H1 (cell line): ENCODE measurements at regions not wholly inside any gene's neighbourhood (a gene's known extent, or its start where the extent isn't known, plus 50 kb on each side); places are given as distances from the start of the nearest gene placed in this dataset.

Source experiments
- CTCF ChIA-PET: fragments of 300-600 bp; sonication (Branson Sonifier 250); formaldehyde crosslinking; loops from one replicate; lab custom pipeline; 2021; ENCODE audit not compliant: partially characterized antibody; lab: Charles Lee
- POLR2A ChIA-PET: fragments of 300-600 bp; sonication (Branson Sonifier 250); formaldehyde crosslinking; loops from one replicate; lab custom pipeline; 2021; ENCODE audit warnings: inconsistent platforms; ENCODE audit not compliant: partially characterized antibody; lab: Charles Lee
- DNase-seq, 2 experiments: peaks; one replicate each; pipeline versions ENCODE4 v3.0.0 to v3.0.0-alpha.2; 2010 to 2022; ENCODE audit warnings: low spot score in 2 of 2, low read depth in 1 of 2, mixed read lengths in 1 of 2
- FAIRE-seq: peaks from 2 replicates; lab custom pipeline; 2011; peaks lifted over from hg19 to GRCh38; lab: Jason Lieb, UNC
- H2AFZ ChIP-seq: 2 replicates; pipeline ENCODE4 v1.8.1; 2012; ENCODE audit warnings: low read length, inconsistent platforms
- H2AK5ac ChIP-seq: 2 replicates; pipeline ENCODE4 v1.6.1; 2013; ENCODE audit warnings: low read depth, low read length
- H2BK120ac ChIP-seq: replicated peaks from 2 replicates; pipeline ENCODE3; 2013; ENCODE audit warnings: low read depth, low read length, inconsistent platforms
- H2BK12ac ChIP-seq: 2 replicates; pipeline ENCODE4 v1.6.1; 2013; ENCODE audit warnings: low read depth, low read length
- H2BK15ac ChIP-seq: 2 replicates; pipeline ENCODE4 v1.6.1; 2013; ENCODE audit warnings: low read length
- H2BK20ac ChIP-seq: 2 replicates; pipeline ENCODE4 v1.6.1; 2013; ENCODE audit warnings: low read length
- H2BK5ac ChIP-seq: 2 replicates; pipeline ENCODE4 v1.6.1; 2013; ENCODE audit warnings: low read depth, low read length
- H3K14ac ChIP-seq: 2 replicates; pipeline ENCODE4 v1.6.1; 2013; ENCODE audit warnings: inconsistent platforms; ENCODE audit not compliant: insufficient read length
- H3K18ac ChIP-seq: 2 replicates; pipeline ENCODE4 v1.6.1; 2013; ENCODE audit warnings: low read length; ENCODE audit errors: extremely low read depth
- H3K23ac ChIP-seq: 2 replicates; pipeline ENCODE4 v1.6.1; 2013; ENCODE audit warnings: inconsistent platforms; ENCODE audit not compliant: insufficient read length
- H3K23me2 ChIP-seq: 2 replicates; pipeline ENCODE4 v1.6.1; 2013; ENCODE audit warnings: low read depth, low read length
- H3K27ac ChIP-seq: 2 replicates; pipeline ENCODE4 v1.6.1; 2011; ENCODE audit warnings: low read depth, low read length, inconsistent platforms
- H3K27me3 ChIP-seq, 4 experiments: replicated peaks in 1 of 4; 1 replicate in 1 of 4; 2 replicates in 3 of 4; pipeline versions ENCODE4 v1.6.1 to v1.8.1; 2011 to 2013; ENCODE audit warnings: low read length in 3 of 4, mild to moderate bottlenecking in 3 of 4, inconsistent platforms in 2 of 4, mixed read lengths in 2 of 4, moderate library complexity in 1 of 4; ENCODE audit not compliant: control insufficient read depth in 3 of 4, insufficient read depth in 3 of 4; ENCODE audit errors: extremely low read depth in 1 of 4
- H3K36me3 ChIP-seq, 4 experiments: 2 replicates each; pipeline versions ENCODE4 v1.6.1 to v1.8.1; 2011 to 2013; ENCODE audit warnings: mild to moderate bottlenecking in 4 of 4, low read length in 3 of 4, moderate library complexity in 2 of 4, control low read depth in 1 of 4, inconsistent platforms in 1 of 4; ENCODE audit not compliant: insufficient read depth in 4 of 4, control insufficient read depth in 2 of 4
- H3K4ac ChIP-seq: replicated peaks from 2 replicates; pipeline ENCODE3; 2013; ENCODE audit warnings: low read length, low read depth, mixed read lengths, inconsistent platforms; ENCODE audit not compliant: insufficient read length
- H3K4me1 ChIP-seq, 4 experiments: replicated peaks in 1 of 4; 1 replicate in 1 of 4; 2 replicates in 3 of 4; pipeline versions ENCODE4 v1.6.1 to v1.8.1; 2011 to 2013; ENCODE audit warnings: low read length in 3 of 4, inconsistent platforms in 2 of 4, mixed read lengths in 1 of 4; ENCODE audit not compliant: insufficient read depth in 4 of 4, control insufficient read depth in 3 of 4
- H3K4me2 ChIP-seq, 2 experiments: 2 replicates each; pipeline versions ENCODE4 v1.6.1 to v1.8.1; 2011 to 2013; ENCODE audit warnings: low read depth in 2 of 2, low read length in 2 of 2, control low read depth in 1 of 2, inconsistent platforms in 1 of 2, mild to moderate bottlenecking in 1 of 2; ENCODE audit not compliant: insufficient read depth in 1 of 2
- H3K4me3 ChIP-seq, 4 experiments: fragments of 200-600, 300-600 bp in 1 of 4; sonication (generic), shearing (Covaris generic), sonication (Bioruptor Twin) in 1 of 4; 2 replicates each; pipeline versions ENCODE4 v1.5.1 to v1.8.1; 2011 to 2016; ENCODE audit warnings: low read length in 4 of 4, low read depth in 3 of 4, control low read depth in 2 of 4, inconsistent platforms in 2 of 4, mild to moderate bottlenecking in 2 of 4, mixed read lengths in 1 of 4, moderate library complexity in 1 of 4; ENCODE audit not compliant: insufficient read depth in 2 of 4; ENCODE audit errors: extremely low read depth in 1 of 4
- H3K56ac ChIP-seq: replicated peaks from 2 replicates; pipeline ENCODE3; 2013; ENCODE audit warnings: low read depth, mild to moderate bottlenecking, mixed read lengths, low read length, inconsistent platforms; ENCODE audit not compliant: insufficient read length
- H3K79me1 ChIP-seq: 2 replicates; pipeline ENCODE4 v1.6.1; 2013; ENCODE audit warnings: low read depth, low read length, control low read depth
- H3K79me2 ChIP-seq, 2 experiments: 2 replicates each; pipeline versions ENCODE4 v1.6.1 to v1.8.1; 2012 to 2013; ENCODE audit warnings: low read length in 2 of 2, mild to moderate bottlenecking in 2 of 2, inconsistent platforms in 1 of 2; ENCODE audit not compliant: insufficient read depth in 2 of 2, control insufficient read depth in 1 of 2
- H3K9ac ChIP-seq, 4 experiments: replicated peaks in 1 of 4; 1 replicate in 1 of 4; 2 replicates in 3 of 4; pipeline versions ENCODE4 v1.6.1 to v1.8.1; 2011 to 2013; ENCODE audit warnings: low read depth in 3 of 4, low read length in 3 of 4, control low read depth in 2 of 4, mild to moderate bottlenecking in 2 of 4, moderate library complexity in 2 of 4, inconsistent platforms in 1 of 4; ENCODE audit errors: extremely low read depth in 1 of 4
- H3K9me3 ChIP-seq, 2 experiments: 2 replicates each; pipeline versions ENCODE4 v1.6.1 to v1.8.1; 2012 to 2013; ENCODE audit warnings: mild to moderate bottlenecking in 2 of 2, moderate library complexity in 2 of 2, control low read depth in 1 of 2, inconsistent platforms in 1 of 2, low read depth in 1 of 2, low read length in 1 of 2, mixed read lengths in 1 of 2; ENCODE audit not compliant: insufficient read depth in 2 of 2
- H4K20me1 ChIP-seq, 2 experiments: replicated peaks in 1 of 2; 2 replicates each; pipeline versions ENCODE3 to v1.8.1; 2011 to 2013; ENCODE audit warnings: inconsistent platforms in 2 of 2, low read length in 2 of 2, mild to moderate bottlenecking in 1 of 2; ENCODE audit not compliant: insufficient read depth in 2 of 2, control insufficient read depth in 1 of 2
- H4K5ac ChIP-seq: 2 replicates; pipeline ENCODE4 v1.6.1; 2013; ENCODE audit warnings: low read length, low read depth, mixed read lengths, inconsistent platforms; ENCODE audit not compliant: insufficient read length
- H4K8ac ChIP-seq: 2 replicates; pipeline ENCODE4 v1.8.0; 2013; ENCODE audit warnings: mild to moderate bottlenecking, moderate library complexity, low read length, inconsistent platforms; ENCODE audit not compliant: insufficient read depth; ENCODE audit errors: extremely low read depth
- H4K91ac ChIP-seq: replicated peaks from 2 replicates; pipeline ENCODE3; 2013; ENCODE audit warnings: low read length, mixed read lengths, inconsistent platforms; ENCODE audit not compliant: insufficient read length
- ASH2L ChIP-seq: fragments of 200-600, 300-600 bp; sonication (generic); IDR thresholded peaks from one replicate; pipeline ENCODE4 v1.7.1; 2017; ENCODE audit warnings: low read length
- CHD2 ChIP-seq: IDR thresholded peaks from 2 replicates; pipeline ENCODE4 v1.6.1; 2012; ENCODE audit warnings: low read length, improper control_type of control experiment
- RFX5 ChIP-seq: IDR thresholded peaks from 2 replicates; pipeline ENCODE4 v1.6.1; 2011; ENCODE audit warnings: low read depth, low read length, improper control_type of control experiment, borderline replicate concordance
- TAF1 ChIP-seq: IDR thresholded peaks from 2 replicates; pipeline ENCODE4 v1.6.1; 2011; ENCODE audit warnings: mild to moderate bottlenecking, low read depth, low read length
- WGBS, 2 experiments: shearing (Covaris generic) in 1 of 2; methylation state at CpG; one replicate each; pipeline versions ENCODE4 v1.1.6 to v1.1.7; 2013 to 2015; ENCODE audit warnings: low lambda C conversion rate in 2 of 2, mixed read lengths in 2 of 2, inconsistent platforms in 1 of 2, low coverage in 1 of 2, missing lambda C conversion rate in 1 of 2; ENCODE audit not compliant: insufficient replicate concordance in 2 of 2, insufficient coverage in 1 of 2, insufficient read length in 1 of 2; ENCODE audit errors: extremely low coverage in 1 of 2, missing lambda C conversion rate in 1 of 2; 5-methylcytosine and 5-hydroxymethylcytosine counted together

- Histone ChIP-seq H3K9ac (no peak overlapping the region), H4K20me1 (peaks cover 0 to 2% of the 10 kb centered on the region in 2 experiments), H3K4me1 (peaks cover 0 to 13% (median 10%) of the 10 kb centered on the region in 4 experiments; a peak in 6 of 7 replicates), H4K8ac (peak overlapping the region; percentile 35; the same call in 1 of the 2 replicates), H3K4ac (no peak overlapping the region), H3K23me2 (peaks cover 9% of the 10 kb centered on the region; the same call in 1 of the 2 replicates), H2BK120ac (no peak overlapping the region), H2BK5ac (no peak overlapping the region), H3K27ac (no peak overlapping the region), H3K4me2 (no peak overlapping the region), H3K23ac (no peak overlapping the region), H3K4me3 (no peak overlapping the region), H2AK5ac (no peak overlapping the region), H3K9me3 (no peaks in the 10 kb centered on the region), H2BK15ac (no peak overlapping the region), H3K18ac (no peak overlapping the region; the same call in 1 of the 2 replicates), H3K36me3 (no peaks in the 10 kb centered on the region)
- 84% methylated on average over 7 of the region's 7 CpGs; no CpG with 5 or more reads in 1 of the 2 experiments for WGBS, 2 experiments
- CTCF ChIA-PET: interaction anchor here (0.8 to 1.8 kb wide), 4 partner anchors 70 to 267 kb away, joined by 3 to 5 read pairs (median 4); no protein-coding TSS in a partner anchor
- no peak for FAIRE-seq
- POLR2A ChIA-PET: no interaction called here
- TF ChIP-seq TAF1: no peak
- no peak for TF ChIP-seq RFX5
- no peak for TF ChIP-seq ASH2L
- no peak for TF ChIP-seq CHD2
- TF ChIP-seq, all 59 proteins: peak for 0
- Histone ChIP-seq H4K5ac (no peak overlapping the region), H3K79me1 (no peaks in the 10 kb centered on the region), H2BK12ac (0 out of 2 replicates have a peak overlapping the region, but pooled peaks have one; percentile 27), H2BK20ac (no peak overlapping the region), H3K79me2 (no peaks in the 10 kb centered on the region), H3K14ac (no peak overlapping the region), H4K91ac (no peak overlapping the region), H3K56ac (no peak overlapping the region), H2AFZ (no peak overlapping the region), H3K27me3 (no peaks in the 10 kb centered on the region; a peak in 1 of 7 replicates)
- no peak for DNase-seq
These were observed 158.9 kb downstream of the KIF26A start for GRCh38 chr14:104297313-104297704.
